Breast epithelium (tissue), 3 donors: ENCODE measurements at regions not wholly inside any gene's neighbourhood (a gene's known extent, or its start where the extent isn't known, plus 50 kb on each side); places are given as distances from the start of the nearest gene placed in this dataset.

Experiments used
- POLR2A ChIP-seq: fragments of 450-650 bp; IDR thresholded peaks from one replicate; pipeline ENCODE4 v1.6.1; 2016; ENCODE audit warnings: antibody characterized with exemption, mild to moderate bottlenecking, moderate library complexity
- POLR2AphosphoS5 ChIP-seq, 3 donors: sonication (generic); formaldehyde crosslinking; IDR thresholded peaks; one replicate each; pipeline ENCODE4 v1.6.1; 2017; ENCODE audit warnings: antibody characterized with exemption in 3 of 3
- TF ChIP-seq, protein P1 (sequence below), 3 donors: fragments of 450-650 bp; IDR thresholded peaks; one replicate each; pipeline ENCODE4 v1.5.1; 2016 to 2017; ENCODE audit warnings: antibody characterized with exemption in 3 of 3, mild to moderate bottlenecking in 3 of 3, moderate library complexity in 3 of 3

DNA sequence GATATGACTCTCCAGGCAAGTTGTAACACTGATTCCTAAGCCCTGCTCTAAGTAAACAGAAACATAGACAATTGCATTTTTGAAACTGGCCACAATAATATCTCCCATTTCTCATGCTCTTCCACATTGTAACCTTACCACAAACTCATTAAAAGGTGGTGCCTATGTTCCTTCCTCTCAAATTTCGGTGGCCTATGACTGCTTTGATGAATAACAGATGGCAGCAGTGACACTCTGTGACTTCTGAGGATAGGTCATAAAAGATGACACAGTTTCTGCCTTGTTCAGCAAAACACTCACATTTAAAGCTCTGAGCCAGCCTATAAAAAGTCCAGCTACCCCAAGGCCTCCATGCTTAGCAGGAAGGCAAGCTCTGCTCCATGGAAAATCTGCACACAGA, 195.2 kb downstream of the EFHB start:
- TF ChIP-seq, protein P1, sequence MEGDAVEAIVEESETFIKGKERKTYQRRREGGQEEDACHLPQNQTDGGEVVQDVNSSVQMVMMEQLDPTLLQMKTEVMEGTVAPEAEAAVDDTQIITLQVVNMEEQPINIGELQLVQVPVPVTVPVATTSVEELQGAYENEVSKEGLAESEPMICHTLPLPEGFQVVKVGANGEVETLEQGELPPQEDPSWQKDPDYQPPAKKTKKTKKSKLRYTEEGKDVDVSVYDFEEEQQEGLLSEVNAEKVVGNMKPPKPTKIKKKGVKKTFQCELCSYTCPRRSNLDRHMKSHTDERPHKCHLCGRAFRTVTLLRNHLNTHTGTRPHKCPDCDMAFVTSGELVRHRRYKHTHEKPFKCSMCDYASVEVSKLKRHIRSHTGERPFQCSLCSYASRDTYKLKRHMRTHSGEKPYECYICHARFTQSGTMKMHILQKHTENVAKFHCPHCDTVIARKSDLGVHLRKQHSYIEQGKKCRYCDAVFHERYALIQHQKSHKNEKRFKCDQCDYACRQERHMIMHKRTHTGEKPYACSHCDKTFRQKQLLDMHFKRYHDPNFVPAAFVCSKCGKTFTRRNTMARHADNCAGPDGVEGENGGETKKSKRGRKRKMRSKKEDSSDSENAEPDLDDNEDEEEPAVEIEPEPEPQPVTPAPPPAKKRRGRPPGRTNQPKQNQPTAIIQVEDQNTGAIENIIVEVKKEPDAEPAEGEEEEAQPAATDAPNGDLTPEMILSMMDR (IDR thresholded peaks at IDR 0.05): no peak
- TF ChIP-seq POLR2A (no peak), POLR2AphosphoS5 (IDR thresholded peaks at IDR 0.05) (no peak)
